Iris pigment epithelial cell (primary cell): ENCODE measurements at regions not wholly inside any gene's neighbourhood (a gene's known extent, or its start where the extent isn't known, plus 50 kb on each side); places are given as distances from the start of the nearest gene placed in this dataset.
"Not testable (repeated sequence)": the region's sequence is repeated elsewhere in the genome, so short reads cannot be mapped to it uniquely, and the experiment has no call there.

Source experiments
- DNase-seq: peaks from one replicate; pipeline ENCODE4 v3.0.0-alpha.2; 2011; ENCODE audit warnings: low read depth

DNA sequence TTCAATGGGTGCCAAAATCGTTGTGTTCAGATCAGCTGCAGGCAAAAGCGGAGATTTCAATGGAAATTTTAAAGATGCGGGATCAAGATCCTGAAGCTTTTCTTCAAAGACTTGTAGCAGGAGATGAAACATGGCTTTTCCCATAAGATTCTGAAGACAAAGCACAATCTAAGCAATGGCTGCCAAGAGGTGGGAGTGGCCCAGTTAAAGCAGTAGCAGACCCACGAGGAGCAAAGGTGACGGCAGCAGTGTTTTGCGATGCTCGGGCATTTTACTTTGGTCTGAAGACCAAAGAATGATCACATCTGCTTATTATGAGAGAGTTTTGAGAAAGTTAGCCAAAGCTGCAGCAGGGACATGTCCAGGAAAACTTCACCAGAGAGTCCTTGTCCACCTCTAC is 222.9 kb downstream of the DSC3 start:
- DNase-seq: no peak

DNA sequence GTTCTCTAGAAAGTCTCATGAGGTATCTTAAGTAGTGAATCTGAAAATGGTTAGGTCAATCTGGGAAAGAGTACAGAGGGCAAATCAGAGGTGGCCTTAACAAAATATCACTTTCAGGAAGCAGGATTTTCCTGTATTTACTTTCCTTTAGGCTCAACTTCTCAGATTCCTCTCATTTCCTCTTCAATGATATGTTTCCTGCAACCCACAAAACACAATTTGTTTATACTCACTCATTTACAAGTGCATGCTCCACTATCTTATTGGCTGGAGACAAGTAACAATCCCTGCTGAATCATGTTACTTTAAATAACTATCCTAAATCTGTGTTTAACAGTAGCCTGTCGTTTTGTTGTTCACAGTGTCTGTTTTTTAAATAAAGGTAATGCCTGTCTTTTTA is 228.1 kb downstream of the DSC3 start:
- DNase-seq: no peak

DNA sequence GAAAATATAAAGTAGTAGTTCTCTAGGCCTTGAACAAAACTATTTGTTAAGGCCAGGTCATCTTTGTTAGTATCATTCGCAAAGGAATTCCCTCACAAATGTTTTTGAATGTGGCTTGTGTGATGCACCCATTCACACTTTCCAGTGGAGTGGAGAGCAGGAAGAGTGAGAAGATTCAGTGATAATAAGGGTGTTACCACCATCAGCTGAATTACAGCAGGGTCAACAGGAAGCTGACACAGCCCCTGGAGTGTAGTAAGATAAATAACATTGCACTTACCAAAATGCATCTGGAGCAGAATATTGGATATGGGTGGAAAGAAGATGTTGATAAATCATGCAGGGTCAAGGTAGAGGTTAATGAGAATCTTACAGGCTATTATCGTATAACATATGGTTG is 231.0 kb downstream of the DSC3 start:
- no peak for DNase-seq

DNA sequence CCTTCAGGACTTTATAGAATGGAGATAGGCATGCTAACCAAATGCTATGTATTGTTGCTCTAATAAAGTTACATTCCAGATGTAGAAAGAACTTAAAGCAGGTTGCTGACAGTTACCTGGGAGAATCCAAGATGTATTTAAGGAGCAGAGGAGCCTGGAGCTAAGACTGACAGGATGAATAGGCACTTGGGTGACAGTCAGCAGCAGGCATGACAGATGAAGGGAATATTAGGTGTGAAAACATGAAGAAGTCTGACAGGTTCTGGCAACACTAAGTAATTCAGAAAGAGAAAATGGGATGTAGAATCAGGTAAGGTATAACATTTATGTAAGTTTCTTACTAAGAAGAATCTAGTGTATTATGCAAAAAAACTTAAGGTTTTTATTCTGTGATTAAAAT is 232.0 kb downstream of the DSC3 start:
- no peak for DNase-seq

- no peak for DNase-seq
These were observed 235.7 kb downstream of the DSC3 start for GRCh38 chr18:30806823-30807222.

DNA sequence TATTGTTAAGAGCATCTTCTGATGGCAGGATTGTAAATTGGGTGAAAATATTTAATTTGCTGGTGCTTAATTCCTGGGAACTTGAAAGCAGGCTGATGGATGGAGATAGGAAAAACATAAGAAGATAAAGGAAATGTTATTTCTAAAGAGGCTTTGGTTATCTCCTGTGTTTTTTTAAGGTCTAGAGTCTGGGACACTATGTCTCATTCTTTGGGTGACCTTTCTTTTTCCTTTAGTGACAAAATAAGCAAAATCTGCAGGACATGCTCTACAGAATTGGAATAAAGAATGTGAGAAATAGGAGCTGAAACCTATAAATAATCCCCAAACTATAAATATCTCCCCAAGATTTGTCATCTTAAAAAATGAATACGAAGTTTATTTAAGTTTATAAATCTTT is 241.7 kb downstream of the DSC3 start:
- DNase-seq: no peak

- no peak for DNase-seq
These were observed 250.5 kb downstream of the DSC3 start for GRCh38 chr18:30792051-30792450.

- not testable (repeated sequence) for DNase-seq
These were observed 254.0 kb downstream of the DSC3 start for GRCh38 chr18:30788411-30788991.

- DNase-seq: no peak
These were observed 255.1 kb downstream of the DSC3 start for GRCh38 chr18:30787410-30787809.

- DNase-seq: no peak
These were observed 260.9 kb downstream of the DSC3 start for GRCh38 chr18:30781601-30782000.

DNA sequence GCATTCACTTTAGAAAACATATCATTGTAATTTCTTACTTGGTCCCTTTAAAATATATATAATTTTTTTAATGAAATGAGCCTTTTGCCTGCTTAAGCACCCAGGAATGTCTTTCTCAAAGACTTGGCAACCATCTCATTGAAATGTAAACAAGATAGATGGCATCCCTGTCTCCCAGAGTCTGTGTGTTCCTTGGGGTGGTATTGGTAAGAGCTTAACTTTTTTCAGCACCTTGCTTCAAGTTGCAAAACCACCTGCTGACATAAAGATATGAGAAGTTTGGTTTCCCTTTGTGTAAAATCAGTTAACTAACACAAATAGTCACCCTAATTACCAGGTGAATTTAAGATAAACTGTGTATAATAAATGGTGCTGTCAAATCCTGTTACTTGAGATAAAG is 266.9 kb downstream of the DSC3 start:
- no peak for DNase-seq

GRCh38 chr18:30772170-30772569 is 270.4 kb downstream of the DSC3 start:
- not testable (repeated sequence) for DNase-seq

GRCh38 chr18:30766053-30766452 is 276.5 kb downstream of the DSC3 start:
- no peak for DNase-seq

- DNase-seq: no peak
These were observed 277.3 kb downstream of the DSC3 start for GRCh38 chr18:30765247-30765646.

DNA sequence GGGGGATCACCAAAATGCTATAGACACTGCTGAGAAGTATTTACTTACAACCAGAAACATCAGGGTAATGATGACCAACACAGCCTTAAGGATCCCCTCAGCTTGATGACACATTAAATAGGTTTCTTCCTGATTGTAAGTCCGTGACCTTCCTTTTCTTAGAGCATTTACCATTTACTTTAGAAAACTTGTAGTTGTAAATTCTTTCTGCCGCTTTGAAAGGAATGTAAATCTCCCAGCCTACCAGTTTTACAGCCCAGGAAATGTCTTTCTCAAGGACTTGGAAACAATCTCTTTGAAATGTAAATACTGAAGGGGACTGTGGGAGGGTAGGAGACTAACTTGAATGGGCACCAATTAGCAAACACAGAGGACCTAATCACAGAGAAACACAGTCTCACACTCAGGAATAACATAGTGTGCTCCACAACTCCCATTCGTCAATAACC is 278.6 kb downstream of the DSC3 start:
- no peak for DNase-seq

- DNase-seq: no peak
These were observed 287.7 kb downstream of the DSC3 start for GRCh38 chr18:30754846-30755245.

GRCh38 chr18:30748541-30748940 is 294.0 kb downstream of the DSC3 start:
- DNase-seq: no peak

DNA sequence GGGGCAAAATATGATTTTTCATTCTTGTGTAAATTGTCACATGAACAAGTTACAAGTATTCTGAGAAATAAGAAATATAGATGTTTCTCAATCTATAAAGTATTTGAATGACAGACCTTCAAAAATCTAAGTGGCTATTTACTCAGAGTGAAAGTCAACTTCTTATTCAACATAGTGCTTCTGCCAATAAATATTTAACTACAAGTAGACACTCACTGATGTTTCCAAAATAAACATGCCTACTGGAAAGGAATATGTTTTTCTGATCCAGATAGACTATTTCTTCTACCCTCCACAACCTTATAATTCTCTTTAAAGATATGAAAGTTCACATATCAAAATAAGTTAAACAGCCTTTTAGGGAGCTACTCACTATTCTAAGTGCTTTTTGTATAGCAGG is 296.3 kb downstream of the DSC3 start:
- no peak for DNase-seq

DNA sequence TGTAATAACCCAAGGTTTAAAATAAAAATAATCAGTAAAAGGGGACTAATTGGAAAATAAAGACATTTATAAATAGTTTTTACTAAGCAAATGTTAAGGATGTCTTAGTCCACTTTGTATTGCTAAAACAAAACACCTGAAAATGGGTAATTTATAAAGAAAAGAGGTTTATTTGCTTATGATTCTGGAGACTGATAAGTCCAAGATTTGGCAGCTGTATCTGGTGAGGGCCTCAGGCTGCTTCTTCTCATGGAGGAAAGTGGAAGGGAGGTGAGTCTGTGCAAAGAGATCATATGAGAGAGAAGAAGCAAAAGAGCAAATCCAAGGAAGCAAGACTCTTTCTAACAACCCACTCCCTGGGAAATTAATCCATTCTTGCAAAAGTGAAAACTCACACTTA is 299.5 kb downstream of the DSC3 start:
- DNase-seq: no peak

DNA sequence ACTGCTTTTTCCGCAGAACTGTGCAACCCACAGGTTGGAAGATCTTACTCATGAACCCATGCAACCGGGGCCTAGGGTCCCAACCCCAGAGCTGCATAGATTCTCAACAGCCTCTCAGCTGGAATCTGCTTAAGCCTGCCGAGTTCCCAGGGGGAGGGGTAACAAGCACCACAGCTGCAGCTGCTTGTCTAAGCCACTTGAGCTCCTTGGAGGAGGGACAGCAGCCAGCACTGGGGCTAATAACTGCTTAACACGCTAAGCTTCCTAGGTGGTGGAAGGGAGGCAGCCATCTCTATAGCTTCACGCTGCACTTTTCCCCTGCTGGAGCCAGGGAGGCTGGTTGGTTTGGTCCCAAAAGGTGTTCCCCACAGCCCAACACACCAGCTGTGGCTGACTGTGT is 311.6 kb downstream of the DSC3 start:
- DNase-seq: no peak

DNA sequence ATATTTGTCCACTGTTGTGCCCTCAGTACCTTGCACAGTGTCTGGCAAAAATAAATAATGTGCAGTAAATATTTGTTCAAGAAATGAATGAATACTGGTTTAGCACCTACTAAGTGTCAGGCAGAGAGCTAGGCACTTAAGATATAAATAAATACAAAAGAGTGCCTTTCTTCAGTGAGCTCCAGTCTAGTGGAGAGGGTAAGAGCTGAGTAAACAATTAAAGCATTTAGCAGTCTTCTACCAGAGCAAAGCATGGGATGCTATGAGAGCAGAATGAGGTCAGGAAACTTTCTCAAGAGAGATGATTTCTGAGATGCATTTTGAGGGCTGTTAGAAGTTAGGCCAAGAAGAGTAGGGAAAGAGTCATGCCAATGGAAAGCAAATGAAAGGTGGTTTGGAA is 314.7 kb downstream of the DSC3 start:
- DNase-seq: no peak

GRCh38 chr18:30713299-30713698 is 329.2 kb downstream of the DSC3 start:
- no peak for DNase-seq

DNA sequence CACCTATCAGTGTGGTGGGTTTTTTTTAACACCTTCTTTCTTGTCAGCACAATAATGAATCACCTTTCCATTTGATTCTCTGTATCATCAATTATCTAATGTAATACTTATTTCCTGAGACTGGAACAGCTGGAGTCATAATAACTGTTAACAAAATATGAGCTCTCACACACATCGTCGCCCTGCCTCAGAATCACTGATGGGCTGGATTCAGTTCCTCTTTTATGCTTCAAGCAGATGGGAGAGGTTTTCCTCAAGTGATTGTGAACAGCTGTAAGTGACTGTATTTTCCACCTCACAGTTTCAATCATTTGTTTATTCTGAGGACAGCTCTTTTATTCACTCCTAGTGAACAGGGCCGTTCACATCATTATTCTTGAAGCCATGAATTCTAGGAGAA is 330.2 kb downstream of the DSC3 start:
- DNase-seq: no peak

DNA sequence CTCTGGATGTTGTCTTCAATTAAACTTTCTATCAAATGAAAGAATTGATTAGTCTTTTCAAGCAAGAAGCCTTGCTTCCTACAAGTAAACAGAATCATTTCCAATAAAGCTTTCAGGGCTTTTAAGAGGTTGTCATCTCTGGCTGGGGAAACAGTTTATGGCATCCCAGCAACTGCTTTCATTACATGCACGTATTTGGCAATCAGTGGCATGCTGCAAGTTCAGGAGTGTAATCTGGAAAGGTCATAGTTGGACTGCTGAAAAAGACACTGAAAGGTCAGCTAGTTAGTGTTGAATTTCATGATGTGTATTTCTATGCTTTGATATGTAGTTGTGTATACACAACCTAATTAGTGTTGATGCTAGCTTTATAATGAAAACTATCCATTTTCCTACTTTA is 332.9 kb downstream of the DSC3 start:
- no peak for DNase-seq

- no peak for DNase-seq
These were observed 336.6 kb downstream of the DSC3 start for GRCh38 chr18:30705943-30706342.
